Endothelial cell (in vitro differentiated cells): ENCODE measurements at regions not wholly inside any gene's neighbourhood (a gene's known extent, or its start where the extent isn't known, plus 50 kb on each side); places are given as distances from the start of the nearest gene placed in this dataset.

ENCODE experiments used
- DNase-seq: peaks from one replicate; pipeline ENCODE4 v3.0.0; 2021; ENCODE audit warnings: low spot score
- H3K27ac Mint-ChIP-seq: one replicate; pipeline ENCODE4 v1.8.0; 2021; ENCODE audit warnings: mixed read lengths, inconsistent platforms; ENCODE audit not compliant: unreplicated experiment
- H3K27me3 Mint-ChIP-seq: one replicate; pipeline ENCODE4 v1.8.0; 2021; ENCODE audit warnings: mild to moderate bottlenecking, moderate library complexity, mixed read lengths, inconsistent platforms; ENCODE audit not compliant: unreplicated experiment
- H3K36me3 Mint-ChIP-seq: one replicate; pipeline ENCODE4 v1.8.0; 2021; ENCODE audit warnings: mild to moderate bottlenecking, low read depth, mixed read lengths, inconsistent platforms; ENCODE audit not compliant: unreplicated experiment
- H3K4me1 Mint-ChIP-seq: one replicate; pipeline ENCODE4 v1.8.0; 2021; ENCODE audit warnings: mild to moderate bottlenecking, mixed read lengths, inconsistent platforms; ENCODE audit not compliant: unreplicated experiment
- H3K4me3 Mint-ChIP-seq: one replicate; pipeline ENCODE4 v1.8.0; 2021; ENCODE audit warnings: mild to moderate bottlenecking, mixed read lengths, inconsistent platforms; ENCODE audit not compliant: unreplicated experiment
- H3K9me3 Mint-ChIP-seq: one replicate; pipeline ENCODE4 v1.8.0; 2021; ENCODE audit warnings: mixed read lengths, inconsistent platforms; ENCODE audit not compliant: unreplicated experiment
- TF ChIP-seq, protein P1 (sequence below): fragments of 200-600 bp; sonication (generic); IDR thresholded peaks from one replicate; pipeline ENCODE4 v1.5.0; 2021; ENCODE audit warnings: antibody characterized with exemption; ENCODE audit not compliant: unreplicated experiment

DNA sequence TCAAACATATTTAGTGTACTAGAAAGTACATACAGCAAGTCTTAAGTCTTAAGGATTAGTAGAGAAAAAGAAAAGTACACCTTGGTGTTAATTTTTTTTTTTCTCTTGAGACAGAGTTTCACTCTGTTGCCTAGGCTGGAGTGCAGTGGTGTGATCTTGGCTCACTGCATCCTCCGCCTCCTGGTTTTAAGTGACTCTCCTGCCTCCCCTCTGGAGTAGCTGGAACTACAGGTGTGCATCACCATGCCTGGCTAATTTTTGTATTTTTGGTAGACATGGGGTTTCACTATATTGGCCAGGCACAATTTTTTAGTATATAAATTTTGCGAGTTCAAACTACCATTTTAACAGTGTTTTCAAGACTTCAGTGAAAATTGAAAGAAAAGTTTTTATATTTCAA is 1941.1 kb upstream of the CDH6 start:
- no peak overlapping the region for H3K4me3 Mint-ChIP-seq
- no peak for DNase-seq
- no peaks in the 10 kb centered on the region for H3K4me1 Mint-ChIP-seq
- no peaks in the 10 kb centered on the region for H3K36me3 Mint-ChIP-seq
- TF ChIP-seq, protein P1, sequence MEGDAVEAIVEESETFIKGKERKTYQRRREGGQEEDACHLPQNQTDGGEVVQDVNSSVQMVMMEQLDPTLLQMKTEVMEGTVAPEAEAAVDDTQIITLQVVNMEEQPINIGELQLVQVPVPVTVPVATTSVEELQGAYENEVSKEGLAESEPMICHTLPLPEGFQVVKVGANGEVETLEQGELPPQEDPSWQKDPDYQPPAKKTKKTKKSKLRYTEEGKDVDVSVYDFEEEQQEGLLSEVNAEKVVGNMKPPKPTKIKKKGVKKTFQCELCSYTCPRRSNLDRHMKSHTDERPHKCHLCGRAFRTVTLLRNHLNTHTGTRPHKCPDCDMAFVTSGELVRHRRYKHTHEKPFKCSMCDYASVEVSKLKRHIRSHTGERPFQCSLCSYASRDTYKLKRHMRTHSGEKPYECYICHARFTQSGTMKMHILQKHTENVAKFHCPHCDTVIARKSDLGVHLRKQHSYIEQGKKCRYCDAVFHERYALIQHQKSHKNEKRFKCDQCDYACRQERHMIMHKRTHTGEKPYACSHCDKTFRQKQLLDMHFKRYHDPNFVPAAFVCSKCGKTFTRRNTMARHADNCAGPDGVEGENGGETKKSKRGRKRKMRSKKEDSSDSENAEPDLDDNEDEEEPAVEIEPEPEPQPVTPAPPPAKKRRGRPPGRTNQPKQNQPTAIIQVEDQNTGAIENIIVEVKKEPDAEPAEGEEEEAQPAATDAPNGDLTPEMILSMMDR: no peak
- no peaks in the 10 kb centered on the region for H3K27me3 Mint-ChIP-seq
- H3K27ac Mint-ChIP-seq: no peak overlapping the region
- no peaks in the 10 kb centered on the region for H3K9me3 Mint-ChIP-seq

DNA sequence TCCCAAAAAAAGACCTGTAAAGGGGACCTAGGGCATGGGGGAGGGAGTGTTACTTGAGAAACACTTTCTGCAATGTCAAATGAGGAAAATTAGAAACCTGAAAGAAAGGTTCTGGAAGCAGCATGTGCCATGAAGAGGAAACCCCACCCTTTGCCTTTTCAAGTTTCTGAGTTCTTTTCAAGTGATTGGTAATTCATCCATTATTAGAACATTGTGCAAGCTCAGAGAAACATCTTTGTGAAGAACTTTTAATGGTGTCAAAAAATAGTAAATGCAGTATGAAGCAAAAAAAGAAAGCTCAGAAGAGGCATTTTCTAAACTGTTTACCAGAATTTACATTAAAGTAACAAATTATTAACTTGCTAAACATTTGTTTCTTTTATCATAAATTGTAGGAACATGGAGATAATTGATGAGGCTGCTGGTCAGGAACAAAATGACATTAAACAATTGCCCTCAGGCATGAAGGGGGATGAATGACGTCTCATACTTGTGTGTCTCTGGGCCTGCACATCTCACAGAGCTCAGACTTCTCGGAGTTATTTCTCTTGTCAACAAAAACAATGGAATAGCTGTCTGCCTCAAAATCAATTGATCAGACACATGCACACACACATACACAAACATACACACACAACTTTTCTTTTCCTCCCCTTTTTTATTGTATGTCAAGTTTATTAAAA is 1946.0 kb upstream of the CDH6 start:
- TF ChIP-seq, protein P1: no peak
- no peaks in the 10 kb centered on the region for H3K4me1 Mint-ChIP-seq
- H3K36me3 Mint-ChIP-seq: no peaks in the 10 kb centered on the region
- no peak overlapping the region for H3K4me3 Mint-ChIP-seq
- no peaks in the 10 kb centered on the region for H3K27me3 Mint-ChIP-seq
- no peak for DNase-seq
- H3K27ac Mint-ChIP-seq: no peak overlapping the region
- H3K9me3 Mint-ChIP-seq: no peaks in the 10 kb centered on the region

DNA sequence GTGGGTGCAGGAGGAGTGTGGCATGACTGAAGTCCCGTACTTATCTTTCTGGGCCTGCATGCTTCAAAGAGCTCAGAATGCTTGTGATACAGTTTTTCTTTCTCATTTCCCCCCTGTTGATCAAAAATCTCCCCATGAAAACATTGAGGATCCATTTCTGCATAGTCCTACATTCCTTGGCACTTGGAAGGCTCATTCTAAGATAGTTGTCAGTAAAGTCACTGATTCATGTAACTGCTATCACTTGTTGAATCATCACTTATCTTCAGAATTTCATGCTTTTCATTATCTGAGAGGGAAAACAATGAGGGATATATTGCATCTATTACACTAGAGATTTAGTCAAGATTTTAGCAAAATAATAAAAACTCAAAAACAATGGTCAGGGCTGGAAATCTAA is 1953.1 kb upstream of the CDH6 start:
- Mint-ChIP-seq H3K9me3 (no peaks in the 10 kb centered on the region), H3K4me3 (no peak overlapping the region), H3K27ac (no peak overlapping the region), H3K4me1 (no peaks in the 10 kb centered on the region), H3K27me3 (no peaks in the 10 kb centered on the region), H3K36me3 (no peaks in the 10 kb centered on the region)
- no peak for DNase-seq
- TF ChIP-seq, protein P1: no peak

DNA sequence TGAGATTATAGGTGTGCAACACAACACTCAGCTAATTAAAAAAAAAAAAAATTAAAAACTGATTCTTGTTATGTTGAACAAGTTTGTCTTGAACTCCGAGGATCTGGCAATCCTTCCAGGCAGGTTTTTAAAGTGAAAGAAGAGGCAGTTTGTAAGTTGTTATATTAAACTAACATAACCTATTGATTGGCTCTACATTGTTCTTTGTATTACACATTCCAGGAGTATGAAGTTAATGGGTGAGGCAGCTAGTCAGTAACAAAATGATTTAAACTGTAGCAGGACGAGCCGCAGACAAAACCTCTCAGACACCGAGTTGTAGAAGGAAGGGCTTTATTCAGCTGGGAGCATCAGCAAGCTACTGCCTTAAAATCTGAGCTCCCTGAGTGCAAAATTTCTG is 1953.9 kb upstream of the CDH6 start:
- Mint-ChIP-seq H3K27me3 (no peaks in the 10 kb centered on the region), H3K27ac (no peak overlapping the region), H3K36me3 (no peaks in the 10 kb centered on the region), H3K4me1 (no peaks in the 10 kb centered on the region), H3K9me3 (no peaks in the 10 kb centered on the region), H3K4me3 (no peak overlapping the region)
- TF ChIP-seq, protein P1: no peak
- DNase-seq: no peak

- Mint-ChIP-seq H3K36me3 (no peaks in the 10 kb centered on the region), H3K4me3 (no peak overlapping the region), H3K27ac (no peak overlapping the region), H3K27me3 (no peaks in the 10 kb centered on the region), H3K9me3 (no peaks in the 10 kb centered on the region), H3K4me1 (no peaks in the 10 kb centered on the region)
- TF ChIP-seq, protein P1: no peak
- DNase-seq: no peak
Measured at GRCh38 chr5:29238115-29238514, 1955.4 kb upstream of the CDH6 start.
